Motor neuron (in vitro differentiated cells): ENCODE measurements at regions not wholly inside any gene's neighbourhood (a gene's known extent, or its start where the extent isn't known, plus 50 kb on each side); places are given as distances from the start of the nearest gene placed in this dataset.
A peak's percentile ranks its signal among the peaks of the same experiment; 100 is the strongest.
"Not testable (repeated sequence)": the region's sequence is repeated elsewhere in the genome, so short reads cannot be mapped to it uniquely, and the experiment has no call there.

Experiments used
- ATAC-seq, 8 experiments: fragments of 200-7000 bp; cut with Tn5 transposase; replicated peaks in 6 of 8; 2 replicates each; pipeline ENCODE4 v1.8.0; 2021; ENCODE audit warnings: mild to moderate bottlenecking in 8 of 8, moderate library complexity in 8 of 8
- H3K27ac ChIP-seq, 2 donors: fragments of 250-450 bp; sonication (Bioruptor Pico); 2 replicates each; pipeline ENCODE4 v1.9.0; 2021; ENCODE audit warnings: antibody characterized with exemption in 2 of 2, mild to moderate bottlenecking in 2 of 2, moderate library complexity in 1 of 2
- H3K4me1 ChIP-seq, 2 donors: fragments of 250-450 bp; sonication (Bioruptor Pico); replicated peaks in 1 of 2; 2 replicates each; pipeline ENCODE4 v1.6.1; 2021; ENCODE audit warnings: antibody characterized with exemption in 2 of 2, mild to moderate bottlenecking in 2 of 2, moderate library complexity in 1 of 2
- H3K4me3 ChIP-seq, 5 donors: fragments of 250-450 bp; sonication (Bioruptor Pico); 2 replicates each; pipeline ENCODE4 v1.9.0; 2021; ENCODE audit warnings: antibody characterized with exemption in 5 of 5, mild to moderate bottlenecking in 5 of 5, moderate library complexity in 4 of 5
- WGBS, 10 experiments: fragments of 450-650 bp; shearing (Covaris generic); methylation state at CpG; one replicate each; pipeline ENCODE4 v1.0.0; 2022; 5-methylcytosine and 5-hydroxymethylcytosine counted together
- in situ Hi-C, 9 experiments: fragments of 400-800 bp; cut with MboI; loops; one replicate each; pipeline ENCODE4 v1.15.0; 2021; ENCODE audit warnings: low sequenced_read_pairs in 9 of 9, low pct_unique_long_range_greater_than_20kb in 2 of 9; ENCODE audit not compliant: unreplicated experiment in 9 of 9

DNA sequence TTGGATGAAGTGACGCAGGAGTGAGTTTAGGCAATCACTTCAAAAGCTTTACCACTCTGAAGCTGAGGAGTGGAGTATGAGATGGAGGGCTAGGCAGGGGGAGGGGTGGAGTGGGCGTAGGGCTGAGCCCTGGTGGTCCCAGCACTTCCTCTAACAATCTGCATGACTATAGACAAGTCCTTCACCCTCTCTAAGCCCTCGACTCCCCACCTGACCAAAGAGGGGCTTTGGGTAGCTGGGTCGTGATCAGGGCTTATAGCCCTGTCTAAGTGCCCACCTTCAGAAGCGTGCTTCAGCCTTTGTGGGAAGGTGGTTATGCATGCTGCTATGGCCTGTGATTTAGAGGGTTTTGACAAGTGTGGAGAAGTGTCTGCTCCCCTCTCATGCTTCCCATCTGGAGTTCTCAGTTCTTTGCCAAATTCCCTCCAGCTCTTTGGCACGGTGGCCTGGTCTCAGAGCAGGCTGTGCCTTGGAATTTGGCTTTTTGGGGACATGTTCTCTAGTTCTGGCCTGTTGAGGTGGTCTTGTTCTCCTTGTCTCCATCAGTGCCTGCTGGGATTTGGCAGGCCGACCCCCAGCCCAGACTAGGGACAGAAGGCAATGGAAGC, 53.0 kb downstream of the ACTBL2 start:
- peak in 1 of 8 experiments; percentile 34 for ATAC-seq
- WGBS, 10 experiments, result 25 to 80% (median 54%) methylated on average over 1 to 4 of the region's 7 CpGs; no CpG with 5 or more reads in 6 of the 10 experiments
- no peak overlapping the region for H3K4me3 ChIP-seq
- in situ Hi-C loops, result no loop called here
- no peak overlapping the region for H3K27ac ChIP-seq
- H3K4me1 ChIP-seq, result no peaks in the 10 kb centered on the region

DNA sequence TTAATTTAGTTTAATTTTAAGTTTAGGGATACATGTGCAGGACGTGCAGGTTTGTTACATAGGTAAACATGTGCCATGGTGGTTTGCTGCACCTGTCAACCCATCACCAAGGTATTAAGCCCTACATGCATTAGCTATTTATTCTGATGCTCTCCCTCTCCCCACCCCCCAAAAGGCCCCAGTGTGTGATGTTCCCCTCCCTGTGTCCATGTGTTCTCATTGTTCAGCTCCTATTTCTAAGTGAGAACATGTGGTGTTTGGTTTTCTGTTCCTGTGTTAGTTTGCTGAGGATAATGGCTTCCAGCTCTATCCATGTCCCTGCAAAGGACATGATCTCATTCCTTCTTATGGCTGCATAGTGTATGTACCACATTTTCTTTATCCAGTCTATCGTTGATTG, 53.6 kb downstream of the ACTBL2 start:
- in situ Hi-C loops, H3K27ac ChIP-seq, ATAC-seq, H3K4me1 ChIP-seq, H3K4me3 ChIP-seq: not testable (repeated sequence)
- WGBS, 10 experiments, result 17 to 100% (median 43%) methylated on average over 1 of the region's 2 CpGs; no CpG with 5 or more reads in 3 of the 10 experiments

DNA sequence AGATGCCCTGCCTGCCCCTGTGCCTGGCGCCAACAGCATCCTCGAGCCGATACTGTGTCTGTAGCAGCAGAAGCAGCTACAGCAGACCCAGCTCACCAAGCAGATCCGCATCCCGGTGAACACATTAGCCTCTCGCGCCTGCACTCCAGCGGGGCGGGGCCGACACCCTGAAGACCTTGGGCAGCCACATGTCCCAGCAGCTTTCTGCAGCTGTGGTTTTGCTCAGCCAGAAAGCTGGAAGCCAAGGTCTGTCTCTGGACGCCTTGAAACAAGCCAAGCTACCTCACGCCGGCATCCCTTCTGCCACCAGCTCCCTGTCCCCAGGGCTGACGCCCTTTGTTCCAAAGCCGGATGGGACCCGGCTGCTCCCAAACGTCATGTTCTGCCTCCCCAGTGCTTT, 59.6 kb downstream of the ACTBL2 start:
- in situ Hi-C loops, result no loop called here

DNA sequence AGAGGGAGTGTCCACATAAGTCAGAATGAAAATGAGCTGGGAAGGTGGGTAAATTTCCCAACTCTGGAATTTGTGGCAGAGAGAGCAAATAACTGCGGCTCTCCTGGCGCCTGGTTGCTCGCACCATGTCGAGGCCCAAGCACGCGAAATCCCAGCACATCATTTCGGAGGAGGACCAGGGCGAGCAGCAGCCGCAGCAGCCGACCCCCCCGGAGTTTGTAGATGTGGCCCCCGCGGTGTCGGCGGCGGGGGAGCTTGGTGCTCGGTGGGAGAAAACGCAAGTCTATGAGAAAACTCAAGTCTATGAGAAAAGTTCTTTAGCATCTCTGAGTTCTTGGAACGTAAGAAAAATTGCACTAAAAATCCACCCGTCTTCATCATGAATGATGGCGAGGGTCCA, 60.3 kb downstream of the ACTBL2 start:
- in situ Hi-C loops, result no loop called here
- no peak for ATAC-seq
- Histone ChIP-seq H3K4me3 (no peak overlapping the region), H3K27ac (no peak overlapping the region), H3K4me1 (no peaks in the 10 kb centered on the region)
- WGBS, 10 experiments, result 83 to 100% (median 93%) methylated on average over 3 to 13 of the region's 21 CpGs; no CpG with 5 or more reads in 3 of the 10 experiments

More for the DNA sequence above, 59.6 kb downstream of the ACTBL2 start:
- ATAC-seq, result no peak
- Histone ChIP-seq H3K4me1 (no peaks in the 10 kb centered on the region), H3K4me3 (no peak overlapping the region), H3K27ac (no peak overlapping the region)
- WGBS, 10 experiments, result 40 to 100% (median 94%) methylated on average over 1 to 12 of the region's 17 CpGs; no CpG with 5 or more reads in 7 of the 10 experiments

DNA sequence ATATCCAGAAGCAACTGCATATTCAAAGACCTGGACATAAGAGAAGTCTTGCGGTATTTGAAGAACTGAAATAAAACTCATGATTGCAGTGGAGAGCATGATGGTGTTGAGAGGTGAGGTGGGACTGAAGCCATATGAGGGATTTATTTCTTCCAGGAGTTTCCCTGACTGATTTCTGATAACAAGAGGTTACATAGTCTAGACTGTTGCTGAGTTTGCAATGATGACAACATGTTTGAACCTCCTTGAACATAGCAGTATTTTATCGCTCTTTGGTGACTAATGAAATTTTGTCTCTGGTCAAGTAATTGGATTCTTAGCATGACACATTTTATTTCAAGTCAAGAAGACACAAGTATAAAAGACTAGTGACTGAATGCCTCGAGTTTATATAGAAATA, 61.8 kb downstream of the ACTBL2 start:
- H3K4me1 ChIP-seq, result no peaks in the 10 kb centered on the region
- ATAC-seq, result peak in 2 of 8 experiments; percentile 17 to 34
- no peak overlapping the region for H3K27ac ChIP-seq
- no peak overlapping the region for H3K4me3 ChIP-seq
- 44 to 100% (median 73%) methylated on average over 1 to 3 of the region's 3 CpGs; no CpG with 5 or more reads in 1 of the 10 experiments for WGBS, 10 experiments
- in situ Hi-C loops, result no loop called here

DNA sequence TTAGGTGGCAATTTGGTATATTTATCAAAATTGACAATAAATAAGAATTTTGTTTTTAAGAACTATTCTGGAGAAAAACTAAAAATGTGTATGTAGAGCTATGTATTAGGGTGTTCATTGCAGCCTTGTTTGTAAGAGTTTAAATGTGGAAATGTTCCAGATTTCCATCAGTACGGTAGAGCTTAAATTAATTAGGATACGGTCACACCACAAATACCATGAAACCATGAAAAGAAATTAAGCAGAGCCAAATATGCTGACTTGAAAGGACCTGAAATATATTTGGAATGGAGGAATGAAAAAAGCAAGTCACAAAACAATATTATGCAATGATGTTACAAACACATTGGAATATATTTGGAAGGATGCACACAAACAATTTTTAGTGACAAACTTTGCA, 64.6 kb downstream of the ACTBL2 start:
- H3K4me1 ChIP-seq, result peaks cover 7 to 16% of the 10 kb centered on the region in 2 donors
- no peak overlapping the region for H3K27ac ChIP-seq
- in situ Hi-C loops, result no loop called here
- WGBS, 10 experiments, result 43 to 100% (median 93%) methylated on average over 1 to 2 of the region's 2 CpGs; no CpG with 5 or more reads in 1 of the 10 experiments
- no peak for ATAC-seq
- no peak overlapping the region for H3K4me3 ChIP-seq

DNA sequence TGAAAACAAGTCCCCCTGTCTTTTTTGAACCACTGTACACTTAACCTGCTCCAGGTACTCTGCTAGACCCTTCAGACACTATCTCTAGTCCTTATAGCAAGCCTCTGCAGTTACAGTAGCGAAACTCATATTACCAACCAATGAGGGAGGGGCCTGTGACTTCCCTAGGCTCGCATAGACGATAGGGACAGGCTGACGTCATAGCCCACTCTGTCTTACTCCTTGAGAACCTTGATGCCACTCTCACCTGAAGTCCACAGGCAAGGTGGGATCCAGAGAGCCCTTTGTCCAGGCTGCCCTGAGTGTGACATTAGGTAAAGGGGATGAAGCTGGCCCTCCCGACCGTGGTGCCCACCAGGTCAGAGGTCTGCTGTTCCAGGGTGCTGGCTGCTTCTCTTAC, 65.3 kb downstream of the ACTBL2 start:
- Histone ChIP-seq H3K4me1 (peaks cover 7 to 16% of the 10 kb centered on the region in 2 donors), H3K4me3 (no peak overlapping the region), H3K27ac (no peak overlapping the region)
- 40 to 100% (median 79%) methylated on average over 1 to 4 of the region's 6 CpGs; no CpG with 5 or more reads in 5 of the 10 experiments for WGBS, 10 experiments
- in situ Hi-C loops, result no loop called here
- no peak for ATAC-seq

DNA sequence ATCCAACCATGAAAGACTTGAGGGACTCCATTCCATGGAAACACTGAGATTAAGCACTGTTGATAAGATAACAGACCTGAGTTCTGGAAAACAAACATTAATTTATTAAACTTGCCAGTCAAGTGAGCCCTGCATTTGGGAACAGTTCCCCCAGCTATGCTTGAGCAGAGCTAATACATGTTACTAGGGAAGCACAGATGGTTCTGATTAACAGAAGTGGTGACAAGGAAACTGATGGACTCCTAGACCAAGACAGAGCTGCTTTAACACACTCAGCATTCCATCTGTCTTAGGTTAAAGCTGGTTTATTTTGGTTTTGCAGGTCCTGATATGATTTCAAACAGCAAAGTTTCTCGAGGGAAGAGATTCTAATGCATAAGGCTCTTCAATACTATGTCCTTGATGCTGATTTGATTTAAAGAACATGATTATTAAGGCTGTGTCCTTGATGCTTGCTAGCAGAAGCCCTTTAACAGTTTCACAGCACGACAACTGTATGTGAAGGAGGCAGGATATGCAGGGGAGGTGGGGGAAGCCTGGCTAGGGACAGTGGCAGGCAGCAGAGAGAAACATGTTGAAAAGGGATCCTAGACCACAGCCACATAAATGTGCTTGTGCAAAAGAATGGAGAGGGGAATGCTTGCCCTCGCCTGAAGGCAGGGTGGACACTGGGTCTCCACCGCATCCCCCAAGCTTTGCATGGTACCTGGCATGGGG, 66.2 kb downstream of the ACTBL2 start:
- H3K27ac ChIP-seq, result no peak overlapping the region
- H3K4me3 ChIP-seq, result no peak overlapping the region
- in situ Hi-C loops, result no loop called here
- peak in 3 of 8 experiments; percentile 84 to 95 (median 88) for ATAC-seq
- H3K4me1 ChIP-seq, result peaks cover 7 to 16% of the 10 kb centered on the region in 2 donors
- WGBS, 10 experiments, result 0 to 90% (median 60%) methylated on average over 1 to 4 of the region's 4 CpGs; no CpG with 5 or more reads in 2 of the 10 experiments

DNA sequence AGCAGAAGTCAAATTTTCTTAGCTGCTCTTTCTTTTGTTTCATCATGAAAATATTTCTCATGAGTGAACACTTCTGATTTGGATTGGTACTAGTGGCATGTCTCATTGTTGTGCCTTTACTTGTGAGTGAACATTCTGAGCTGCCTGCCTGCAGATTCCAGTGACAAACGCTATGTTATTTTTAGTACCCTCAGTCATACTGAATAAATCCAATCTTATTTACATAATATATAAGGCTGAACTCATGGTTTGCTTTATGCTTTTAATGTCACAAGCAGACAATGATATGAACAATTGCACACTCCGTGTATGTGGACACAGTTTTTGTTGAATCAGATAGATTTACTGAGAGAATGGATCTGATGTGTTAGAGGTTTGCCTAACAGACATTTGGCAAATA, 67.8 kb downstream of the ACTBL2 start:
- peaks cover 7 to 16% of the 10 kb centered on the region in 2 donors for H3K4me1 ChIP-seq
- 31 to 87% (median 67%) methylated on average over 1 to 2 of the region's 2 CpGs; no CpG with 5 or more reads in 1 of the 10 experiments for WGBS, 10 experiments
- in situ Hi-C loops, result no loop called here
- no peak overlapping the region for H3K27ac ChIP-seq
- no peak overlapping the region for H3K4me3 ChIP-seq
- ATAC-seq, result peak in 5 of 8 experiments; percentile 39 to 77 (median 65)

DNA sequence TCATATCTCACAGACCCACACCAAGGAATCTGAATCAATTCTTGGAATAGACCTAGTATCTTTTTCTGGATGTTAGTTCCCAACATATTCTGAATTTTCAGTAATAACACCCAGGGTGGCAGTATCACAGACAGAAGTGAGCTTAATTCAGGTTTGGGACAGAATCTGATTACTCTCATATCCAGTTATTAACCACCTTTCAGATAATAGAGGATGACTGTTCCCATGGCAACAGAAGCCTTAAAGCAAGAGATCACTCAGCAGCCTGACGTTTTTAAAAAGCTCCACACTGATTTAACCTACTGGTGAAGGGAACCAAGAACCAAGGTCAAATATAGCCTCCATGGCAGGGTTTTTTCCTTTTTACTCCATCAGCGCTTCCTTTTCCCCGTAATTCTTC, 68.4 kb downstream of the ACTBL2 start:
- ATAC-seq, result peak in 5 of 8 experiments; percentile 16 to 70 (median 39)
- in situ Hi-C loops, result no loop called here
- Histone ChIP-seq H3K27ac (no peak overlapping the region), H3K4me1 (peaks cover 7 to 16% of the 10 kb centered on the region in 2 donors), H3K4me3 (no peak overlapping the region)
- 0 to 100% (median 67%) methylated on average over 1 to 3 of the region's 3 CpGs; no CpG with 5 or more reads in 2 of the 10 experiments for WGBS, 10 experiments

DNA sequence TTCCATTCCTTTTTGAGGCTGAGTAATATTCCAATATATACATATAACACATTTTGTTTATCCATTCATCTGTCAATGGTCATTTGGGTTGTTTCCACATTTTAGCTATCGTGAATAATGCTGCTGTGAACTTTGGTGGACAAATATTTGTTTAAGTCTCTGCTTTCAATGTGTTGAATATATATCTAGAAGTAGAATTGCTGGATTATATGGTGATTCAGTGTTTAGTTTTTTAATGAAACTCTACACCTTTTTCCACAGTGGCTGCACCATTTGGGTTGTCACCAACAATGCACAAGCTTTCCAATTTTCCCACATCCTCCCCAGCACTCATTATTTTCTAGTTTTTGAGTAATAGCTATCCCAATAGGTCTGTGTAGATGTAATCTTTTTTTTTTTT, 69.5 kb downstream of the ACTBL2 start:
- in situ Hi-C loops, result no loop called here
- peaks cover 7 to 16% of the 10 kb centered on the region in 2 donors for H3K4me1 ChIP-seq
- H3K4me3 ChIP-seq, result no peak overlapping the region
- WGBS, 10 experiments, result 43 to 100% (median 100%) methylated on average over 1 of the region's 1 CpG; no CpG with 5 or more reads in 4 of the 10 experiments
- H3K27ac ChIP-seq, result no peak overlapping the region
- ATAC-seq, result no peak

DNA sequence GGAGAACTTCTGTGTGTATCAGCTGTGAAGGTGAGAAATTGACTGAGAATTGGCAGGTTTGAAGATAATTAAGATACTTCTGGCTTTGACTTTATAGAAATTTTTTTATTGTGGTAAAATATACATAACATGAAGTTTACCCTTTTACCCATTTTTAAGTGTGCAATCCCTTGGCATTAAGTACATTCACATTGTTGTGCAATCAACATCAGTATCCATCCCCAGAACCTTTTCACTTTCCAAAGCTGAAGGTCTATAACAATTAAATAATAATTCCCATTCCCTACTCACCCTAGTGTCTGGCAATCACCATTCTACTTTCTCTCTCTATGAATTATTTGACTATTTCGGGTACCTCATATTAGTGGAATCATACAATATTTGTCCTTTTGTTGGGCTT, 69.9 kb downstream of the ACTBL2 start:
- Histone ChIP-seq H3K4me1 (peaks cover 7 to 16% of the 10 kb centered on the region in 2 donors), H3K27ac (no peak overlapping the region), H3K4me3 (no peak overlapping the region)
- in situ Hi-C loops, result no loop called here
- no peak for ATAC-seq
- WGBS, 10 experiments, result 80 to 100% (median 100%) methylated on average over 1 of the region's 1 CpG; no CpG with 5 or more reads in 3 of the 10 experiments

DNA sequence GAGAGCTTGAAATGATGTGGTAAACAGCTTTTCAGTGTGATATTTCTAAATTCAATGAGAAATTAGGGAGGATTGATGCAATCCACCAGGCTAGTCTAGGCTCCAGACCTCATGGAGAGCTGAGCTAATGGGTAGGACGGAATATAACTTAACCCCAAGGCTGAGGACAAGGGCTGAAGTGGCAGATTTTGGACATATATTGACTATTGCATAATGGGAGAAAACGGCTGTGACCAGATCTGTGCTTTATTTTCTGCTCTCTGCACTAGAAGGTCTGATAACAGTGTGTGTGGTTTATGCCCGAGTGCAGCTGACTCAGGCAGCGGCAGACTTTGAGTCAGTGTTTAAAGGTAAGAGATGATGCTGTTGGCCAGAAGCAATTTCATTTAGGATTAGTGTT, 70.6 kb downstream of the ACTBL2 start:
- in situ Hi-C loops, result no loop called here
- Histone ChIP-seq H3K4me3 (no peak overlapping the region), H3K27ac (no peak overlapping the region), H3K4me1 (peaks cover 7 to 16% of the 10 kb centered on the region in 2 donors)
- peak in 1 of 8 experiments; percentile 67 for ATAC-seq
- WGBS, 10 experiments, result 21 to 82% (median 67%) methylated on average over 1 to 4 of the region's 4 CpGs; no CpG with 5 or more reads in 1 of the 10 experiments
